ENCODE measurements at regions not wholly inside any gene's neighbourhood (a gene's known extent, or its start where the extent isn't known, plus 50 kb on each side); places are given as distances from the start of the nearest gene placed in this dataset.

GRCh38 chr7:94834359-94834758, 73.0 kb upstream of the PPP1R9A start:
- POLR2A ChIA-PET: no interaction called here
- TF ChIP-seq, protein P1, sequence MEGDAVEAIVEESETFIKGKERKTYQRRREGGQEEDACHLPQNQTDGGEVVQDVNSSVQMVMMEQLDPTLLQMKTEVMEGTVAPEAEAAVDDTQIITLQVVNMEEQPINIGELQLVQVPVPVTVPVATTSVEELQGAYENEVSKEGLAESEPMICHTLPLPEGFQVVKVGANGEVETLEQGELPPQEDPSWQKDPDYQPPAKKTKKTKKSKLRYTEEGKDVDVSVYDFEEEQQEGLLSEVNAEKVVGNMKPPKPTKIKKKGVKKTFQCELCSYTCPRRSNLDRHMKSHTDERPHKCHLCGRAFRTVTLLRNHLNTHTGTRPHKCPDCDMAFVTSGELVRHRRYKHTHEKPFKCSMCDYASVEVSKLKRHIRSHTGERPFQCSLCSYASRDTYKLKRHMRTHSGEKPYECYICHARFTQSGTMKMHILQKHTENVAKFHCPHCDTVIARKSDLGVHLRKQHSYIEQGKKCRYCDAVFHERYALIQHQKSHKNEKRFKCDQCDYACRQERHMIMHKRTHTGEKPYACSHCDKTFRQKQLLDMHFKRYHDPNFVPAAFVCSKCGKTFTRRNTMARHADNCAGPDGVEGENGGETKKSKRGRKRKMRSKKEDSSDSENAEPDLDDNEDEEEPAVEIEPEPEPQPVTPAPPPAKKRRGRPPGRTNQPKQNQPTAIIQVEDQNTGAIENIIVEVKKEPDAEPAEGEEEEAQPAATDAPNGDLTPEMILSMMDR (IDR thresholded peaks at IDR 0.05; ENCODE audit: insufficient read depth, low read length, missing control alignments): no peak
- CTCF ChIA-PET: no interaction called here
- H3K4me3 ChIP-seq (ENCODE audit: low read depth, low read length): no peak overlapping the region
- DNase-seq (ENCODE audit: low read depth, low spot score): no peak

DNA sequence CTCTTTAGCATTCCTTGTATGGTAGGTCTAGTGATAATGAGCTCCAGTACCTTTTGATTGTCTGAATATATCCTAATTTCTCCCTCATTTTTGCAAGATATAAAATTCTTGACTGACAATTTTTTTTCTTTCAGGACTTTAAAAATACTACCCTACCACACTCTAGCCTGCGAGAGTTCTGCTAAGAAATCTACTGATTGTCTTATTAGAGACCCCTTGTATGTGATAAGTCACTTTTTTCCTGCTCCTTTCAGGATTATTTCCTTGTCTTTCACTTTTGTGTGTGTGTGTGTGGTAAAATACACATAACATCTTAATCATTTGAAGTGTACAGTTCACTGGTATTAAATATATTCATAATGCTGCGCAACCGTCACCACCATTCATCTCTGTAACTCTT, 68.7 kb upstream of the PPP1R9A start:
- DNase-seq (ENCODE audit: low read depth, low spot score): no peak
- TF ChIP-seq, protein P1 (IDR thresholded peaks at IDR 0.05; ENCODE audit: insufficient read depth, low read length, missing control alignments): no peak
- ChIA-PET POLR2A (no interaction called here), CTCF (no interaction called here)
- no peak overlapping the region for H3K4me3 ChIP-seq (ENCODE audit: low read depth, low read length)

GRCh38 chr7:94843553-94843952, 63.8 kb upstream of the PPP1R9A start:
- ChIA-PET POLR2A (no interaction called here), CTCF (no interaction called here)
- no peak for DNase-seq (ENCODE audit: low read depth, low spot score)
- TF ChIP-seq, protein P1 (IDR thresholded peaks at IDR 0.05; ENCODE audit: insufficient read depth, low read length, missing control alignments): no peak
- H3K4me3 ChIP-seq (ENCODE audit: low read depth, low read length): no peak overlapping the region

DNA sequence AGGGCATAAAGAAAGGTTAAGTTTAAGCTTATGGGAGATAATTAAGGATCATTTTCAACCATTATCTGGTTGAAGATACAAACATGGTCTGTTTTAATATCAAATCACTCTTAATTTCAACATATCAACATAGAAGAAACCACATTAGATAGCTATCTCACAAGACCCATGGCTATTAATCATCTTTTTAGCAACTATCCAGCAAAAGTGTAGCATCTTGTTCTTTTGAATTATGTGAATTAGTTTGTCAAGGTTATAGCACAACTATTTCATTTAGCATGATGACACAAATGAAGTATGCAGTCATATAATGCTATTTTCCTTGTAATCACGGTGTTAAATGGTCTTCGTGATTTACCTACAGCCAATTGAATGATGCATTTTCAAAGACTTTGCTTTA, 58.9 kb upstream of the PPP1R9A start:
- H3K4me3 ChIP-seq (ENCODE audit: low read depth, low read length): no peak overlapping the region
- POLR2A ChIA-PET: no interaction called here
- CTCF ChIA-PET: no interaction called here
- TF ChIP-seq, protein P1 (IDR thresholded peaks at IDR 0.05; ENCODE audit: insufficient read depth, low read length, missing control alignments): no peak
- DNase-seq (ENCODE audit: low read depth, low spot score): no peak

- H3K4me3 ChIP-seq (ENCODE audit: low read depth, low read length): no peak overlapping the region
- no peak for DNase-seq (ENCODE audit: low read depth, low spot score)
- CTCF ChIA-PET: no interaction called here
- POLR2A ChIA-PET: no interaction called here
- TF ChIP-seq, protein P1 (IDR thresholded peaks at IDR 0.05; ENCODE audit: insufficient read depth, low read length, missing control alignments): no peak
Observed at GRCh38 chr7:94848992-94849576, 58.3 kb upstream of the PPP1R9A start.

DNA sequence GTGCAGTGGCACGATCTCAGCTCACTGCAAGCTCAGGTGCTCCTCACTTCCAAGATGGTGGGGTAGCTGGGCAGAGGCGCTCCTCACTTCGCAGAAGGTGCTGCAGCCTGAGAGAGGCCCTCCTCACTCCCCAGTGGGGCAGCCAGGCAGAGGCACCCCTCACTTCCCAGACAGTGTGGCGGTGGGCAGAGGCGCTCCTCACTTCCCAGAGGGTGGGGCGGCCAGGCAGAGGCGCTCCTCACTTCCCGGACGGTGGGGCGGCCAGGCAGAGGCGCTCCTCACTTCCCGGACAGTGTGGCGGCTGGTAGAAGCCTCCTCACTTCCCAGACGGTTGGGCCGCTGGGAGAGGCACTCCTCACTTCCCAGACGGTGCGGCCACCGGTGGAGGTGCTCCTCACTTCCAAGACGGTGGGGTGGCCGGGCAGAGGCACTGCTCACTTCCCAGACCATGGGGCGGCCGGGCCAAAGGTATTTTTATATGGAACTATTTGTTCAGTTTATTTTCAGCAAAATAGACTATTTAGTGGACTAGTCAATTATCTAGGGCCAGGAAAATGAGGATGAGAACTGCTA, 57.7 kb upstream of the PPP1R9A start:
- ChIA-PET CTCF (no interaction called here), POLR2A (no interaction called here)
- DNase-seq (ENCODE audit: low read depth, low spot score): no peak
- no peak overlapping the region for H3K4me3 ChIP-seq (ENCODE audit: low read depth, low read length)
- TF ChIP-seq, protein P1 (IDR thresholded peaks at IDR 0.05; ENCODE audit: insufficient read depth, low read length, missing control alignments): no peak
